GM12801 (cell line): ENCODE measurements at regions not wholly inside any gene's neighbourhood (a gene's known extent, or its start where the extent isn't known, plus 50 kb on each side); places are given as distances from the start of the nearest gene placed in this dataset.

Experiments used
- TF ChIP-seq, protein P1 (sequence below): IDR thresholded peaks from one replicate; pipeline ENCODE4 v1.5.1; 2011; ENCODE audit warnings: control low read depth; ENCODE audit not compliant: insufficient read length; ENCODE audit errors: extremely low read depth

DNA sequence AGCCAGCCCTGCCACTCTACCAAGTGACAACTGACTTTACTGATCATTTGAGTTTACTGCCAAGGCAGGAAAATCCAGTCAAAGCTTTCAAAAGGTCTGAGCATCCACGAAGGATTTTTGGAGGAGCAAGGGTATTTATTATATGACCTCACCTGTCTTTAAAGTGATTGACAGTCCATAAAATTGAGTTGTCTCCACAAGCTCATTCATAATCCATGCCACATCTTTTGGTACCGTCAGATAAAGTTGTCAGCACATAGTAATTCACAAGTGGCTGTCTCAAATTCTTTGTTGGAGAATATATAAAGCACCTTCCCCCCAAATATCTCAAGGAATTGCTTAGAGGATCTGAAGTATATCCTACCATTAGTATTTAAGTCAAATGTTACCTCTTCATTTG lies 240.5 kb downstream of the METTL4 start:
- TF ChIP-seq, protein P1, sequence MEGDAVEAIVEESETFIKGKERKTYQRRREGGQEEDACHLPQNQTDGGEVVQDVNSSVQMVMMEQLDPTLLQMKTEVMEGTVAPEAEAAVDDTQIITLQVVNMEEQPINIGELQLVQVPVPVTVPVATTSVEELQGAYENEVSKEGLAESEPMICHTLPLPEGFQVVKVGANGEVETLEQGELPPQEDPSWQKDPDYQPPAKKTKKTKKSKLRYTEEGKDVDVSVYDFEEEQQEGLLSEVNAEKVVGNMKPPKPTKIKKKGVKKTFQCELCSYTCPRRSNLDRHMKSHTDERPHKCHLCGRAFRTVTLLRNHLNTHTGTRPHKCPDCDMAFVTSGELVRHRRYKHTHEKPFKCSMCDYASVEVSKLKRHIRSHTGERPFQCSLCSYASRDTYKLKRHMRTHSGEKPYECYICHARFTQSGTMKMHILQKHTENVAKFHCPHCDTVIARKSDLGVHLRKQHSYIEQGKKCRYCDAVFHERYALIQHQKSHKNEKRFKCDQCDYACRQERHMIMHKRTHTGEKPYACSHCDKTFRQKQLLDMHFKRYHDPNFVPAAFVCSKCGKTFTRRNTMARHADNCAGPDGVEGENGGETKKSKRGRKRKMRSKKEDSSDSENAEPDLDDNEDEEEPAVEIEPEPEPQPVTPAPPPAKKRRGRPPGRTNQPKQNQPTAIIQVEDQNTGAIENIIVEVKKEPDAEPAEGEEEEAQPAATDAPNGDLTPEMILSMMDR = no peak

DNA sequence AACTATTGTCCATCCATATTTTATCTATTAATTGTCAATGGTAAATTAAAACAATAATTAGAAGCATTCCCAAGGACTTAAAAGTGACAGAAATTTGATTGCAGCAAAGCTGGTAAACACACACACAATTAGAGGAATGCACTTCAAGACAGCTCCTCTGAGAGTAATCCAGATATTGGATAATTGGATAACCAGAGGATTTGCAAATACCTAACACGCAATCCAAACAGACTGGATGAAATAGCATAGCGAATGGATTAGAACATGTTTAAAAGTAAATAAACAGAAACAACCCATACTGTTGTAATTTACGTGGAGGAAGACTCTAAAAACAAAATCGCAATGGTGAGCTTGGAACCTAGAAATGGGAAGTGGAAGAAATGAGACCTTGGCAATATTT lies 239.8 kb downstream of the METTL4 start:
- TF ChIP-seq, protein P1 = no peak

- TF ChIP-seq, protein P1 = no peak
These were observed 234.5 kb downstream of the METTL4 start for GRCh38 chr18:2336690-2337392.

DNA sequence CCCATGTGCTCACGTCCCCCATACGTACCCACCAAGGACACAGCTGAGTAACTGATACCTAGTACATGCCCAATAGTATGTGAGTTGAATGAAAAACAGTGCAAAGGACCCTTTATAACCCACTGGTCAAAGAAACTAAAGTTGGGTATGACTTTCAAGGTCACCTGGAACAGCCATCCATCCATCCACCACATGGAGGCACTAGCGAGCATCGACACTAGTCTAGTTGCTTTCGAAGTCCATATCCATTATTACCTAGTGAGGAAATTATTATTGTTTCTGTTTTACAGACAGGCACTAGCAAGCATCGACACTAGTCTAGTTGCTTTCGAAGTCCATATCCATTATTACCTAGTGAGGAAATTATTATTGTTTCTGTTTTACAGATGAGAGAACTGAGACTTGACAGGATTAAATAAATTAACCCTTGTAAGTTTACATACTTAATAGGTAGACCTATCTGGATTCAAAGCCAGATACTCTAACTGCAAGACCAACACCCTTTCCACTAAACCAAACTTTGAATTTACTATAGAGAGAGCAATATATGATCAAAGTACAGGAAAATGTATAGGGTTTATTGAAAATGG lies 233.7 kb downstream of the METTL4 start:
- TF ChIP-seq, protein P1 = no peak

DNA sequence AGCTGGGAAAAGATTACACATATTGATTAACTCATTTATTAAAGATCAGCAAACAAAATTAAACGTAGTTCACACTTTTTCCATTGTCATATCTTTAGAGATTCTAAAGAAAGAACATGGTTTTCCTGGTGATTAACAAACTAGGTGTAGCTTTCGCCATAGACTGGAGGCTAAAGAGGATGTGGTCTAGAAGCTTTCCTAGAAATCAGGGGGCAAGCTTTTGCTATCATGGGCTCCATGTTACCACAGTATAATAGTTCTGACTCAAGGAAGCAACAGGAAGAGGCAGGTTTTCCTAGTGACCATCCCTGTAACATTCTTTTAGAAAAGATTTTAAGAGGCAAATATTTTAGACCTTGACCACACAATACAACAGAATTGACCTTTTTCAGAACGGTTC lies 232.7 kb downstream of the METTL4 start:
- TF ChIP-seq, protein P1 = no peak

- TF ChIP-seq, protein P1 = no peak
These were observed 231.0 kb downstream of the METTL4 start for GRCh38 chr18:2340335-2340734.

GRCh38 chr18:2348003-2348402 lies 223.3 kb downstream of the METTL4 start:
- TF ChIP-seq, protein P1 = no peak
